ENCODE measurements at regions not wholly inside any gene's neighbourhood (a gene's known extent, or its start where the extent isn't known, plus 50 kb on each side); places are given as distances from the start of the nearest gene placed in this dataset.
"Not testable (repeated sequence)": the region's sequence is repeated elsewhere in the genome, so short reads cannot be mapped to it uniquely, and the experiment has no call there.

GRCh38 chr21:9001890-9002663 is 1519.3 kb upstream of the TPTE start:
- DNase-seq (ENCODE audit: low spot score) = peak; percentile 88

GRCh38 chr21:9003909-9004814 is 1517.2 kb upstream of the TPTE start:
- peak; percentile 90 for DNase-seq (ENCODE audit: low spot score)

- DNase-seq (ENCODE audit: low spot score) = peak; percentile 77
Observed at GRCh38 chr21:9004815-9005518, 1516.4 kb upstream of the TPTE start.

GRCh38 chr21:9005671-9006070 is 1515.7 kb upstream of the TPTE start:
- peak; percentile 87 for DNase-seq (ENCODE audit: low spot score)

GRCh38 chr21:9006111-9006510 is 1515.3 kb upstream of the TPTE start:
- peak; percentile 81 for DNase-seq (ENCODE audit: low spot score)

- DNase-seq (ENCODE audit: low spot score) = peak; percentile 68
Observed at GRCh38 chr21:9006553-9007323, 1514.6 kb upstream of the TPTE start.

- DNase-seq (ENCODE audit: low spot score) = peak; percentile 65
Observed at GRCh38 chr21:9008636-9009035, 1512.7 kb upstream of the TPTE start.

GRCh38 chr21:9009267-9010016 is 1511.9 kb upstream of the TPTE start:
- peak; percentile 76 for DNase-seq (ENCODE audit: low spot score)

GRCh38 chr21:9010121-9010795 is 1511.1 kb upstream of the TPTE start:
- peak; percentile 56 for DNase-seq (ENCODE audit: low spot score)

- DNase-seq (ENCODE audit: low spot score) = peak; percentile 65
Observed at GRCh38 chr21:9010936-9011890, 1510.2 kb upstream of the TPTE start.

GRCh38 chr21:9011916-9012315 is 1509.5 kb upstream of the TPTE start:
- peak; percentile 54 for DNase-seq (ENCODE audit: low spot score)

GRCh38 chr21:9013502-9014242 is 1507.7 kb upstream of the TPTE start:
- peak; percentile 33 for DNase-seq (ENCODE audit: low spot score)

- DNase-seq (ENCODE audit: low spot score) = peak; percentile 46
Observed at GRCh38 chr21:9014243-9014734, 1507.1 kb upstream of the TPTE start.

GRCh38 chr21:9015483-9016197 is 1505.7 kb upstream of the TPTE start:
- peak; percentile 68 for DNase-seq (ENCODE audit: low spot score)

- DNase-seq (ENCODE audit: low spot score) = not testable (repeated sequence)
Observed at GRCh38 chr21:9017206-9017605, 1504.2 kb upstream of the TPTE start.

GRCh38 chr21:9018731-9019253 is 1502.6 kb upstream of the TPTE start:
- not testable (repeated sequence) for DNase-seq (ENCODE audit: low spot score)
